ENCODE measurements at regions not wholly inside any gene's neighbourhood (a gene's known extent, or its start where the extent isn't known, plus 50 kb on each side); places are given as distances from the start of the nearest gene placed in this dataset.

- no peak for DNase-seq (ENCODE audit: low spot score)
Measured at GRCh38 chr2:196565982-196566381, 73.5 kb upstream of the CCDC150 start.

GRCh38 chr2:196566961-196567666 is 72.4 kb upstream of the CCDC150 start:
- H3K4me1 Mint-ChIP-seq (ENCODE audit: unreplicated experiment) = peaks cover 12% of the 10 kb centered on the region
- DNase-seq (ENCODE audit: low spot score) = no peak
- H3K36me3 Mint-ChIP-seq (ENCODE audit: low read depth, unreplicated experiment) = no peaks in the 10 kb centered on the region
- H3K27me3 Mint-ChIP-seq (ENCODE audit: unreplicated experiment) = no peaks in the 10 kb centered on the region
- H3K4me3 Mint-ChIP-seq (ENCODE audit: unreplicated experiment) = no peak overlapping the region
- H3K9me3 Mint-ChIP-seq (ENCODE audit: unreplicated experiment) = no peaks in the 10 kb centered on the region
- TF ChIP-seq CTCF (IDR thresholded peaks at IDR 0.05; ENCODE audit: unreplicated experiment) = no peak
- H3K27ac Mint-ChIP-seq (ENCODE audit: unreplicated experiment) = peak overlapping the region; percentile 30

More at GRCh38 chr2:196565982-196566381, 73.5 kb upstream of the CCDC150 start:
- H3K4me3 Mint-ChIP-seq (ENCODE audit: unreplicated experiment) = no peak overlapping the region
- H3K27ac Mint-ChIP-seq (ENCODE audit: unreplicated experiment) = no peak overlapping the region
- H3K4me1 Mint-ChIP-seq (ENCODE audit: unreplicated experiment) = peaks cover 12% of the 10 kb centered on the region
- H3K36me3 Mint-ChIP-seq (ENCODE audit: low read depth, unreplicated experiment) = peaks cover 5% of the 10 kb centered on the region
- TF ChIP-seq CTCF (IDR thresholded peaks at IDR 0.05; ENCODE audit: unreplicated experiment) = no peak
- no peaks in the 10 kb centered on the region for H3K27me3 Mint-ChIP-seq (ENCODE audit: unreplicated experiment)
- no peaks in the 10 kb centered on the region for H3K9me3 Mint-ChIP-seq (ENCODE audit: unreplicated experiment)

- H3K4me1 Mint-ChIP-seq (ENCODE audit: unreplicated experiment) = peaks cover 12% of the 10 kb centered on the region
- no peak overlapping the region for H3K27ac Mint-ChIP-seq (ENCODE audit: unreplicated experiment)
- no peak for DNase-seq (ENCODE audit: low spot score)
- no peaks in the 10 kb centered on the region for H3K36me3 Mint-ChIP-seq (ENCODE audit: low read depth, unreplicated experiment)
- H3K9me3 Mint-ChIP-seq (ENCODE audit: unreplicated experiment) = no peaks in the 10 kb centered on the region
- H3K27me3 Mint-ChIP-seq (ENCODE audit: unreplicated experiment) = no peaks in the 10 kb centered on the region
- H3K4me3 Mint-ChIP-seq (ENCODE audit: unreplicated experiment) = no peak overlapping the region
- TF ChIP-seq CTCF (IDR thresholded peaks at IDR 0.05; ENCODE audit: unreplicated experiment) = no peak
Measured at GRCh38 chr2:196568506-196568905, 71.0 kb upstream of the CCDC150 start.

- H3K4me1 Mint-ChIP-seq (ENCODE audit: unreplicated experiment) = no peaks in the 10 kb centered on the region
- H3K27me3 Mint-ChIP-seq (ENCODE audit: unreplicated experiment) = peaks cover 1% of the 10 kb centered on the region
- no peak for TF ChIP-seq CTCF (IDR thresholded peaks at IDR 0.05; ENCODE audit: unreplicated experiment)
- H3K9me3 Mint-ChIP-seq (ENCODE audit: unreplicated experiment) = no peaks in the 10 kb centered on the region
- DNase-seq (ENCODE audit: low spot score) = no peak
- H3K36me3 Mint-ChIP-seq (ENCODE audit: low read depth, unreplicated experiment) = no peaks in the 10 kb centered on the region
- H3K27ac Mint-ChIP-seq (ENCODE audit: unreplicated experiment) = no peak overlapping the region
- no peak overlapping the region for H3K4me3 Mint-ChIP-seq (ENCODE audit: unreplicated experiment)
Measured at GRCh38 chr2:196584903-196585302, 54.6 kb upstream of the CCDC150 start.

- DNase-seq (ENCODE audit: low spot score) = no peak
- H3K4me3 Mint-ChIP-seq (ENCODE audit: unreplicated experiment) = no peak overlapping the region
- H3K27ac Mint-ChIP-seq (ENCODE audit: unreplicated experiment) = no peak overlapping the region
- no peaks in the 10 kb centered on the region for H3K9me3 Mint-ChIP-seq (ENCODE audit: unreplicated experiment)
- H3K27me3 Mint-ChIP-seq (ENCODE audit: unreplicated experiment) = peaks cover 1% of the 10 kb centered on the region
- peaks cover 1% of the 10 kb centered on the region for H3K4me1 Mint-ChIP-seq (ENCODE audit: unreplicated experiment)
- H3K36me3 Mint-ChIP-seq (ENCODE audit: low read depth, unreplicated experiment) = no peaks in the 10 kb centered on the region
- TF ChIP-seq CTCF (IDR thresholded peaks at IDR 0.05; ENCODE audit: unreplicated experiment) = no peak
Measured at GRCh38 chr2:196586511-196586991, 53.0 kb upstream of the CCDC150 start.

Measured in endothelial cell (in vitro differentiated cells).